CD14-positive monocyte (primary cell): ENCODE measurements at regions not wholly inside any gene's neighbourhood (a gene's known extent, or its start where the extent isn't known, plus 50 kb on each side); places are given as distances from the start of the nearest gene placed in this dataset.

Experiments used
- DNase-seq, 3 donors: peaks; one replicate each; pipeline ENCODE4 v3.0.0-alpha.2; 2011 to 2022
- H2AFZ ChIP-seq: 2 replicates; pipeline ENCODE4 v1.6.0; 2012; ENCODE audit warnings: mild to moderate bottlenecking, low read depth, low read length, inconsistent platforms; ENCODE audit not compliant: insufficient read depth, poor library complexity, severe bottlenecking
- H3K27ac ChIP-seq, 2 donors: 1 replicate in 1 of 2; 2 replicates in 1 of 2; pipeline ENCODE4 v1.5.1; 2012 to 2013; ENCODE audit warnings: low read length in 2 of 2, control low read depth in 1 of 2, inconsistent platforms in 1 of 2, low read depth in 1 of 2, mild to moderate bottlenecking in 1 of 2
- H3K27me3 ChIP-seq, 2 donors: one replicate each; pipeline versions ENCODE4 v1.6.0 to v1.6.1; 2011 to 2013; ENCODE audit warnings: low read length in 2 of 2; ENCODE audit not compliant: control insufficient read depth in 2 of 2, insufficient read depth in 2 of 2
- H3K36me3 ChIP-seq, 2 donors: replicated peaks in 1 of 2; 1 replicate in 1 of 2; 2 replicates in 1 of 2; pipeline versions ENCODE4 v1.5.1 to v1.6.1; 2012 to 2013; ENCODE audit warnings: low read length in 2 of 2, control low read depth in 1 of 2, inconsistent platforms in 1 of 2, mild to moderate bottlenecking in 1 of 2; ENCODE audit not compliant: insufficient read depth in 2 of 2, control insufficient read depth in 1 of 2
- H3K4me1 ChIP-seq, 2 donors: 1 replicate in 1 of 2; 2 replicates in 1 of 2; pipeline versions ENCODE4 v1.5.1 to v1.6.1; 2012 to 2013; ENCODE audit warnings: low read length in 2 of 2, control low read depth in 1 of 2, inconsistent platforms in 1 of 2, mild to moderate bottlenecking in 1 of 2, moderate library complexity in 1 of 2; ENCODE audit not compliant: insufficient read depth in 2 of 2, control insufficient read depth in 1 of 2
- H3K4me2 ChIP-seq: replicated peaks from 2 replicates; pipeline ENCODE3; 2012; ENCODE audit warnings: low read length, moderate library complexity, mild to moderate bottlenecking; ENCODE audit not compliant: poor library complexity, severe bottlenecking; ENCODE audit errors: extremely low read depth
- H3K4me3 ChIP-seq, 3 experiments: fragments of 200-600 bp in 1 of 3; sonication (generic) in 1 of 3; replicated peaks in 1 of 3; 1 replicate in 2 of 3; 2 replicates in 1 of 3; pipeline ENCODE4 v1.5.1; 2011 to 2013; ENCODE audit warnings: low read length in 3 of 3, mild to moderate bottlenecking in 3 of 3, control low read depth in 2 of 3, low read depth in 2 of 3, inconsistent platforms in 1 of 3, moderate library complexity in 1 of 3
- H3K79me2 ChIP-seq: 2 replicates; pipeline ENCODE4 v1.6.0; 2012; ENCODE audit warnings: mild to moderate bottlenecking, control low read depth, inconsistent platforms, low read length, moderate library complexity; ENCODE audit not compliant: insufficient read depth
- H3K9ac ChIP-seq: 2 replicates; pipeline ENCODE4 v1.6.0; 2017; ENCODE audit warnings: low read length, mild to moderate bottlenecking; ENCODE audit not compliant: insufficient read depth, poor library complexity, severe bottlenecking
- H3K9me3 ChIP-seq, 2 donors: replicated peaks in 1 of 2; 1 replicate in 1 of 2; 2 replicates in 1 of 2; pipeline versions ENCODE4 v1.5.1 to v1.6.1; 2012 to 2013; ENCODE audit warnings: low read length in 2 of 2, control low read depth in 1 of 2; ENCODE audit not compliant: control insufficient read depth in 1 of 2, insufficient read depth in 1 of 2
- H4K20me1 ChIP-seq: 2 replicates; pipeline ENCODE4 v1.6.0; 2012; ENCODE audit warnings: mild to moderate bottlenecking, low read length, control low read depth, moderate library complexity; ENCODE audit not compliant: insufficient read depth
- H3K27ac Mint-ChIP-seq, 7 donors: one replicate each; pipeline ENCODE4 v1.8.0; 2020; ENCODE audit warnings: mild to moderate bottlenecking in 7 of 7, mixed read lengths in 7 of 7, moderate library complexity in 6 of 7, inconsistent platforms in 2 of 7
- H3K27me3 Mint-ChIP-seq, 3 donors: one replicate each; pipeline ENCODE4 v1.8.0; 2021 to 2022; ENCODE audit warnings: low read depth in 3 of 3, mild to moderate bottlenecking in 3 of 3, mixed read lengths in 3 of 3, moderate library complexity in 3 of 3, inconsistent platforms in 1 of 3
- H3K36me3 Mint-ChIP-seq, 2 donors: one replicate each; pipeline ENCODE4 v1.8.0; 2020; ENCODE audit warnings: mixed read lengths in 2 of 2, inconsistent platforms in 1 of 2, mild to moderate bottlenecking in 1 of 2
- H3K4me1 Mint-ChIP-seq: one replicate; pipeline ENCODE4 v1.8.0; 2020; ENCODE audit warnings: mild to moderate bottlenecking, mixed read lengths
- H3K4me3 Mint-ChIP-seq, 2 donors: one replicate each; pipeline ENCODE4 v1.8.0; 2020; ENCODE audit warnings: mild to moderate bottlenecking in 2 of 2, mixed read lengths in 2 of 2, moderate library complexity in 1 of 2
- H3K9me3 Mint-ChIP-seq, 7 donors: one replicate each; pipeline ENCODE4 v1.8.0; 2020 to 2022; ENCODE audit warnings: mixed read lengths in 7 of 7, mild to moderate bottlenecking in 6 of 7, moderate library complexity in 6 of 7, inconsistent platforms in 2 of 7
- CTCF ChIP-seq: fragments of 200-600 bp; IDR thresholded peaks from one replicate; pipeline ENCODE4 v1.8.0; 2022; ENCODE audit warnings: antibody characterized with exemption, mild to moderate bottlenecking
- WGBS: methylation state at CpG from one replicate; pipeline ENCODE4 v1.1.5; 2013; ENCODE audit warnings: missing lambda C conversion rate; ENCODE audit not compliant: insufficient coverage; 5-methylcytosine and 5-hydroxymethylcytosine counted together
- intact Hi-C, 2 donors: fragments of 100-400 bp; cut with micrococcal nuclease; formaldehyde crosslinking; loops; one replicate each; pipeline versions ENCODE4 v1.15.0 to v1.15.1; 2023

GRCh38 chr2:150888337-150888736 lies 373.3 kb downstream of the RBM43 start:
- intact Hi-C loops = no loop called here
- H2AFZ ChIP-seq = no peak overlapping the region
- H3K9me3 ChIP-seq = no peaks in the 10 kb centered on the region
- no peak overlapping the region for H3K4me3 ChIP-seq
- Mint-ChIP-seq H3K27me3 (peaks cover 0 to 1% (median 0%) of the 10 kb centered on the region in 3 donors), H3K9me3 (peaks cover 3 to 8% (median 4%) of the 10 kb centered on the region in 7 donors), H3K4me3 (no peak overlapping the region), H3K27ac (no peak overlapping the region), H3K4me1 (no peaks in the 10 kb centered on the region), H3K36me3 (no peaks in the 10 kb centered on the region)
- no peaks in the 10 kb centered on the region for H3K79me2 ChIP-seq
- TF ChIP-seq CTCF = no peak
- no peaks in the 10 kb centered on the region for H3K4me1 ChIP-seq
- H3K4me2 ChIP-seq = no peak overlapping the region
- H3K9ac ChIP-seq = no peak overlapping the region
- no peak overlapping the region for H3K27ac ChIP-seq
- no peaks in the 10 kb centered on the region for H4K20me1 ChIP-seq
- no peak for DNase-seq
- H3K27me3 ChIP-seq = no peaks in the 10 kb centered on the region
- no peaks in the 10 kb centered on the region for H3K36me3 ChIP-seq

- peaks cover 0 to 1% (median 0%) of the 10 kb centered on the region in 3 donors for H3K27me3 Mint-ChIP-seq
- no peak overlapping the region for H3K9ac ChIP-seq
- no peak for DNase-seq
- H3K27ac Mint-ChIP-seq = no peak overlapping the region
- intact Hi-C loops = no loop called here
- no peak overlapping the region for H3K4me3 Mint-ChIP-seq
- no peaks in the 10 kb centered on the region for H3K36me3 ChIP-seq
- no peak overlapping the region for H3K4me2 ChIP-seq
- TF ChIP-seq CTCF = no peak
- no peak overlapping the region for H3K4me3 ChIP-seq
- peaks cover 3 to 8% (median 4%) of the 10 kb centered on the region in 7 donors for H3K9me3 Mint-ChIP-seq
- H3K79me2 ChIP-seq = no peaks in the 10 kb centered on the region
- no peaks in the 10 kb centered on the region for H3K4me1 ChIP-seq
- no peaks in the 10 kb centered on the region for H4K20me1 ChIP-seq
- H3K27me3 ChIP-seq = no peaks in the 10 kb centered on the region
- no CpG with 5 or more reads among the region's 3 CpGs for WGBS
- no peaks in the 10 kb centered on the region for H3K36me3 Mint-ChIP-seq
- H3K4me1 Mint-ChIP-seq = no peaks in the 10 kb centered on the region
- H2AFZ ChIP-seq = no peak overlapping the region
- H3K27ac ChIP-seq = no peak overlapping the region
- H3K9me3 ChIP-seq = no peaks in the 10 kb centered on the region
These were observed 373.7 kb downstream of the RBM43 start for GRCh38 chr2:150887926-150888325.
